HFF-Myc (cell line): ENCODE measurements at regions not wholly inside any gene's neighbourhood (a gene's known extent, or its start where the extent isn't known, plus 50 kb on each side); places are given as distances from the start of the nearest gene placed in this dataset.

Source experiments
- DNase-seq: peaks from one replicate; pipeline ENCODE4 v3.0.0-alpha.2; 2011; ENCODE audit warnings: low read depth; ENCODE audit errors: extremely low read depth
- H3K4me3 ChIP-seq: replicated peaks from 2 replicates; pipeline ENCODE4 v1.5.1; 2011; ENCODE audit warnings: low read depth, mild to moderate bottlenecking, control low read depth, low read length
- CTCF ChIP-seq: IDR thresholded peaks from 2 replicates; pipeline ENCODE4 v1.5.1; 2012; ENCODE audit warnings: mild to moderate bottlenecking, low read depth, low read length, control low read depth; ENCODE audit errors: missing control alignments

- H3K4me3 ChIP-seq: no peak overlapping the region
- no peak for DNase-seq
- TF ChIP-seq CTCF: no peak
These were observed 230.4 kb upstream of the ZC3H12C start for GRCh38 chr11:109862835-109863234.

GRCh38 chr11:109864151-109864661 is 229.0 kb upstream of the ZC3H12C start:
- TF ChIP-seq CTCF: no peak
- DNase-seq: no peak
- no peak overlapping the region for H3K4me3 ChIP-seq

GRCh38 chr11:109864834-109865547 is 228.2 kb upstream of the ZC3H12C start:
- no peak for DNase-seq
- no peak for TF ChIP-seq CTCF
- no peak overlapping the region for H3K4me3 ChIP-seq

GRCh38 chr11:109865548-109866186 is 227.5 kb upstream of the ZC3H12C start:
- no peak for DNase-seq
- TF ChIP-seq CTCF: no peak
- no peak overlapping the region for H3K4me3 ChIP-seq

- no peak overlapping the region for H3K4me3 ChIP-seq
- no peak for DNase-seq
- TF ChIP-seq CTCF: no peak
These were observed 225.4 kb upstream of the ZC3H12C start for GRCh38 chr11:109867784-109868183.

- H3K4me3 ChIP-seq: no peak overlapping the region
- no peak for TF ChIP-seq CTCF
- no peak for DNase-seq
These were observed 223.7 kb upstream of the ZC3H12C start for GRCh38 chr11:109869536-109869935.
